ENCODE measurements at regions not wholly inside any gene's neighbourhood (a gene's known extent, or its start where the extent isn't known, plus 50 kb on each side); places are given as distances from the start of the nearest gene placed in this dataset.
"Not testable (repeated sequence)": the region's sequence is repeated elsewhere in the genome, so short reads cannot be mapped to it uniquely, and the experiment has no call there.

- DNase-seq, result no peak
Measured at GRCh38 chr15:96135166-96136093, 195.1 kb upstream of the NR2F2 start.

GRCh38 chr15:96138985-96139384 lies 191.5 kb upstream of the NR2F2 start:
- DNase-seq, result no peak

GRCh38 chr15:96142498-96142897 lies 188.0 kb upstream of the NR2F2 start:
- DNase-seq, result no peak

GRCh38 chr15:96144734-96145133 lies 185.8 kb upstream of the NR2F2 start:
- DNase-seq, result no peak

GRCh38 chr15:96146726-96147125 lies 183.8 kb upstream of the NR2F2 start:
- no peak for DNase-seq

GRCh38 chr15:96147267-96147666 lies 183.2 kb upstream of the NR2F2 start:
- DNase-seq, result no peak

- DNase-seq, result no peak
Measured at GRCh38 chr15:96150254-96150653, 180.2 kb upstream of the NR2F2 start.

- not testable (repeated sequence) for DNase-seq
Measured at GRCh38 chr15:96151749-96152148, 178.8 kb upstream of the NR2F2 start.

- no peak for DNase-seq
Measured at GRCh38 chr15:96153929-96154328, 176.6 kb upstream of the NR2F2 start.

- DNase-seq, result no peak
Measured at GRCh38 chr15:96158938-96159337, 171.6 kb upstream of the NR2F2 start.

- no peak for DNase-seq
Measured at GRCh38 chr15:96160269-96160668, 170.2 kb upstream of the NR2F2 start.

- DNase-seq, result no peak
Measured at GRCh38 chr15:96160800-96161199, 169.7 kb upstream of the NR2F2 start.

GRCh38 chr15:96162322-96162721 lies 168.2 kb upstream of the NR2F2 start:
- DNase-seq, result no peak

- no peak for DNase-seq
Measured at GRCh38 chr15:96165081-96165480, 165.4 kb upstream of the NR2F2 start.

- DNase-seq, result no peak
Measured at GRCh38 chr15:96165775-96166174, 164.7 kb upstream of the NR2F2 start.

GRCh38 chr15:96166223-96167200 lies 164.0 kb upstream of the NR2F2 start:
- no peak for DNase-seq

- DNase-seq, result not testable (repeated sequence)
Measured at GRCh38 chr15:96170616-96170978, 159.9 kb upstream of the NR2F2 start.

- no peak for DNase-seq
Measured at GRCh38 chr15:96170979-96171739, 159.3 kb upstream of the NR2F2 start.

- DNase-seq, result no peak
Measured at GRCh38 chr15:96171853-96172296, 158.6 kb upstream of the NR2F2 start.

- no peak for DNase-seq
Measured at GRCh38 chr15:96172417-96172816, 158.1 kb upstream of the NR2F2 start.

- no peak for DNase-seq
Measured at GRCh38 chr15:96176831-96177230, 153.7 kb upstream of the NR2F2 start.

GRCh38 chr15:96177279-96177678 lies 153.2 kb upstream of the NR2F2 start:
- no peak for DNase-seq

Measured in activated CD4-positive, alpha-beta T cell treated with anti-CD3 and anti-CD28 coated beads, Interleukin-10, Interleukin-2, amounts not matched to agents 100 ng/mL and 50 ng/mL, durations not matched to agents 16 hours and 8 hours (primary cell).